SK-N-SH (cell line): ENCODE measurements at regions not wholly inside any gene's neighbourhood (a gene's known extent, or its start where the extent isn't known, plus 50 kb on each side); places are given as distances from the start of the nearest gene placed in this dataset.

Experiments
- CTCF ChIA-PET: fragments of 300-600, 350-600 bp; formaldehyde crosslinking; extraction: SDS; loops from one replicate; lab custom pipeline; 2021; lab: Yijun Ruan, JAX
- POLR2A ChIA-PET: fragments of 350-600 bp; sonication (Branson Sonifier 250); formaldehyde crosslinking; extraction: SDS; loops from one replicate; lab custom pipeline; 2020; ENCODE audit warnings: antibody characterized with exemption, inconsistent platforms; lab: Yijun Ruan, JAX
- DNase-seq: peaks from one replicate; pipeline ENCODE4 v3.0.0; 2012
- H2AFZ ChIP-seq: fragments of 200-600 bp; sonication (generic); 2 replicates; pipeline ENCODE4 v1.8.1; 2016; ENCODE audit warnings: antibody characterized with exemption, mild to moderate bottlenecking, low read depth
- H3F3A ChIP-seq: fragments of 200-600 bp; sonication (generic); replicated peaks from 2 replicates; pipeline ENCODE3; 2016; ENCODE audit warnings: antibody characterized with exemption, mild to moderate bottlenecking; ENCODE audit not compliant: insufficient read depth
- H3K27ac ChIP-seq, 2 experiments: fragments of 200-500 bp in 1 of 2; fragments of 200-600 bp in 1 of 2; sonication (Bioruptor generic) in 1 of 2; sonication (generic), shearing (Covaris generic) in 1 of 2; 2 replicates each; pipeline versions ENCODE4 v1.5.1 to v1.6.1; 2014 to 2016; ENCODE audit warnings: low read depth in 2 of 2, inconsistent platforms in 1 of 2, low read length in 1 of 2, mild to moderate bottlenecking in 1 of 2, mixed read lengths in 1 of 2
- H3K27me3 ChIP-seq: fragments of 200-600 bp; sonication (generic), shearing (Covaris generic); 2 replicates; pipeline ENCODE4 v1.6.1; 2016; ENCODE audit warnings: mixed run types; ENCODE audit not compliant: insufficient read depth
- H3K36me3 ChIP-seq, 2 experiments: fragments of 200-500 bp in 1 of 2; fragments of 200-600 bp in 1 of 2; sonication (Bioruptor generic) in 1 of 2; sonication (generic) in 1 of 2; replicated peaks in 1 of 2; 2 replicates each; pipeline versions ENCODE3 to v1.5.1; 2014 to 2016; ENCODE audit warnings: low read length in 1 of 2, mild to moderate bottlenecking in 1 of 2; ENCODE audit not compliant: insufficient read depth in 2 of 2, control insufficient read depth in 1 of 2
- H3K4me1 ChIP-seq, 2 experiments: fragments of 200-500 bp in 1 of 2; fragments of 200-600 bp in 1 of 2; sonication (Bioruptor generic) in 1 of 2; sonication (generic), shearing (Covaris generic) in 1 of 2; 2 replicates each; pipeline versions ENCODE4 v1.5.1 to v1.6.1; 2014 to 2016; ENCODE audit warnings: low read depth in 1 of 2, low read length in 1 of 2, mixed run types in 1 of 2; ENCODE audit not compliant: insufficient read depth in 2 of 2, control insufficient read depth in 1 of 2
- H3K4me2 ChIP-seq: fragments of 200-600 bp; sonication (generic), shearing (Covaris generic); 2 replicates; pipeline ENCODE4 v1.6.1; 2017; ENCODE audit warnings: mixed run types
- H3K4me3 ChIP-seq, 2 experiments: fragments of 200-500 bp in 1 of 2; fragments of 200-600 bp in 1 of 2; sonication (Bioruptor generic) in 1 of 2; sonication (generic), shearing (Covaris generic) in 1 of 2; 2 replicates each; pipeline versions ENCODE4 v1.5.1 to v1.8.1; 2014 to 2016; ENCODE audit warnings: low read depth in 2 of 2, inconsistent platforms in 1 of 2, low read length in 1 of 2, mild to moderate bottlenecking in 1 of 2, mixed read lengths in 1 of 2, moderate library complexity in 1 of 2
- H3K79me2 ChIP-seq: fragments of 200-600 bp; sonication (generic); 2 replicates; pipeline ENCODE4 v1.8.1; 2017; ENCODE audit warnings: mild to moderate bottlenecking; ENCODE audit not compliant: insufficient read depth
- H3K9ac ChIP-seq: fragments of 200-600 bp; sonication (generic); 2 replicates; pipeline ENCODE4 v1.6.1; 2017; ENCODE audit warnings: mixed run types
- H3K9me2 ChIP-seq: fragments of 200-600 bp; sonication (generic); 2 replicates; pipeline ENCODE4 v1.6.1; 2017; ENCODE audit warnings: mixed run types
- H3K9me3 ChIP-seq: fragments of 200-600 bp; sonication (generic); 2 replicates; pipeline ENCODE4 v1.6.1; 2017; ENCODE audit warnings: mixed run types, mild to moderate bottlenecking, moderate library complexity
- H4K20me1 ChIP-seq: fragments of 200-600 bp; sonication (generic); 2 replicates; pipeline ENCODE4 v1.6.1; 2017; ENCODE audit warnings: mild to moderate bottlenecking, mixed run types; ENCODE audit not compliant: insufficient read depth
- EP300 ChIP-seq, 2 experiments: IDR thresholded peaks; 2 replicates each; pipeline versions ENCODE4 v1.4.0 to v1.6.1; 2012; ENCODE audit warnings: borderline replicate concordance in 1 of 2, low read depth in 1 of 2, low read length in 1 of 2
- EZH2phosphoT487 ChIP-seq: fragments of 200-600 bp; sonication (generic); IDR thresholded peaks from 2 replicates; pipeline ENCODE4 v1.6.1; 2017; ENCODE audit warnings: low read depth, mixed run types, mild to moderate bottlenecking, antibody characterized with exemption, moderate library complexity, borderline replicate concordance
- FOXM1 ChIP-seq: IDR thresholded peaks from 2 replicates; pipeline ENCODE4 v1.4.0; 2012; ENCODE audit warnings: low read depth, mild to moderate bottlenecking
- GATA2 ChIP-seq: sonication (generic); formaldehyde crosslinking; IDR thresholded peaks from 2 replicates; pipeline ENCODE4 v1.5.0; 2020; ENCODE audit warnings: mild to moderate bottlenecking, missing genetic modification reagents
- IRF3 ChIP-seq: fragments of 150-350 bp; IDR thresholded peaks from 2 replicates; pipeline ENCODE4 v1.6.1; 2016; ENCODE audit warnings: mild to moderate bottlenecking, low read depth, low read length
- JUND ChIP-seq: IDR thresholded peaks from 2 replicates; pipeline ENCODE4 v1.4.0; 2012
- MAX ChIP-seq: IDR thresholded peaks from 2 replicates; pipeline ENCODE4 v1.4.0; 2012; ENCODE audit warnings: low read depth
- MEF2A ChIP-seq: IDR thresholded peaks from 2 replicates; pipeline ENCODE4 v1.4.0; 2012; ENCODE audit warnings: low read depth, borderline replicate concordance
- MXI1 ChIP-seq: IDR thresholded peaks from 2 replicates; pipeline ENCODE4 v1.6.1; 2012; ENCODE audit warnings: mild to moderate bottlenecking, low read depth, low read length, improper control_type of control experiment
- NFIC ChIP-seq: IDR thresholded peaks from 2 replicates; pipeline ENCODE4 v1.4.0; 2012; ENCODE audit warnings: borderline replicate concordance
- PBX3 ChIP-seq: IDR thresholded peaks from 2 replicates; pipeline ENCODE4; 2012
- POLR2AphosphoS5 ChIP-seq: IDR thresholded peaks from 2 replicates; pipeline ENCODE4 v1.6.1; 2012; ENCODE audit warnings: low read depth, low read length
- RAD21 ChIP-seq: IDR thresholded peaks from 2 replicates; pipeline ENCODE4 v1.6.1; 2012; ENCODE audit warnings: mild to moderate bottlenecking, low read length
- REST ChIP-seq: IDR thresholded peaks from 2 replicates; pipeline ENCODE4 v1.6.1; 2012; ENCODE audit warnings: mild to moderate bottlenecking, low read depth, low read length, moderate library complexity
- RXRA ChIP-seq: IDR thresholded peaks from 2 replicates; pipeline ENCODE4 v1.4.0; 2012; ENCODE audit warnings: low read depth, mild to moderate bottlenecking, borderline replicate concordance
- TAF1 ChIP-seq: IDR thresholded peaks from 2 replicates; pipeline ENCODE4 v1.6.1; 2012; ENCODE audit warnings: low read depth, mild to moderate bottlenecking, low read length, moderate library complexity, borderline replicate concordance
- TCF12 ChIP-seq: IDR thresholded peaks from 2 replicates; pipeline ENCODE4 v1.4.0; 2012
- USF1 ChIP-seq: IDR thresholded peaks from 2 replicates; pipeline ENCODE4 v1.4.0; 2012; ENCODE audit warnings: low read depth, borderline replicate concordance
- WGBS: methylation state at CpG from one replicate; pipeline ENCODE4 v1.1.6; 2017; ENCODE audit warnings: low lambda C conversion rate; 5-methylcytosine and 5-hydroxymethylcytosine counted together

- 62% methylated on average over 5 of the region's 5 CpGs for WGBS
These were observed 609.0 kb downstream of the ZNF385D start for GRCh38 chr3:21142031-21142430.

More at GRCh38 chr3:21142031-21142430, 609.0 kb downstream of the ZNF385D start:
- H3K36me3 ChIP-seq = no peaks in the 10 kb centered on the region
- no peaks in the 10 kb centered on the region for H3K9me2 ChIP-seq
- no peak overlapping the region for H2AFZ ChIP-seq
- H3F3A ChIP-seq = no peaks in the 10 kb centered on the region
- no peaks in the 10 kb centered on the region for H3K27me3 ChIP-seq
- no peak for DNase-seq
- no peak overlapping the region for H3K9ac ChIP-seq
- no peaks in the 10 kb centered on the region for H3K79me2 ChIP-seq
- H3K4me3 ChIP-seq = no peak overlapping the region
- TF ChIP-seq RXRA (no peak), IRF3 (no peak), TCF12 (no peak), RAD21 (no peak), MAX (no peak), USF1 (no peak), PBX3 (no peak), GATA2 (CRISPR knock-in tag) (no peak), POLR2AphosphoS5 (no peak), TAF1 (no peak), MEF2A (no peak), MXI1 (no peak), EZH2phosphoT487 (no peak), REST (no peak), FOXM1 (no peak), NFIC (no peak), JUND (no peak), EP300 (IDR thresholded peaks at IDR 0.05; ENCODE audit: borderline replicate concordance in 1 of 2, low read depth in 1 of 2, low read length in 1 of 2) (no peak)
- TF ChIP-seq, all 33 proteins: peak for 0
- H3K4me1 ChIP-seq = no peaks in the 10 kb centered on the region
- ChIA-PET POLR2A (no interaction called here), CTCF (no interaction called here)
- no peaks in the 10 kb centered on the region for H4K20me1 ChIP-seq
- H3K9me3 ChIP-seq = no peaks in the 10 kb centered on the region
- no peak overlapping the region for H3K27ac ChIP-seq
- no peak overlapping the region for H3K4me2 ChIP-seq
